ENCODE measurements at regions not wholly inside any gene's neighbourhood (a gene's known extent, or its start where the extent isn't known, plus 50 kb on each side); places are given as distances from the start of the nearest gene placed in this dataset.
"Not testable (repeated sequence)": the region's sequence is repeated elsewhere in the genome, so short reads cannot be mapped to it uniquely, and the experiment has no call there.

GRCh38 chr13:50378509-50379044 is 363.3 kb downstream of the KCNRG start:
- no peak for DNase-seq (ENCODE audit: low spot score)

- DNase-seq (ENCODE audit: low spot score) = no peak
Measured at GRCh38 chr13:50379584-50379983, 364.3 kb downstream of the KCNRG start.

GRCh38 chr13:50380905-50381304 is 365.7 kb downstream of the KCNRG start:
- no peak for DNase-seq (ENCODE audit: low spot score)

GRCh38 chr13:50382511-50382910 is 367.3 kb downstream of the KCNRG start:
- no peak for DNase-seq (ENCODE audit: low spot score)

- DNase-seq (ENCODE audit: low spot score) = no peak
Measured at GRCh38 chr13:50382951-50383350, 367.7 kb downstream of the KCNRG start.

- DNase-seq (ENCODE audit: low spot score) = no peak
Measured at GRCh38 chr13:50384724-50385123, 369.5 kb downstream of the KCNRG start.

GRCh38 chr13:50386541-50387050 is 371.4 kb downstream of the KCNRG start:
- DNase-seq (ENCODE audit: low spot score) = no peak

GRCh38 chr13:50387051-50387581 is 371.9 kb downstream of the KCNRG start:
- no peak for DNase-seq (ENCODE audit: low spot score)

- no peak for DNase-seq (ENCODE audit: low spot score)
Measured at GRCh38 chr13:50388481-50388880, 373.2 kb downstream of the KCNRG start.

GRCh38 chr13:50389726-50390125 is 374.5 kb downstream of the KCNRG start:
- DNase-seq (ENCODE audit: low spot score) = no peak

- no peak for DNase-seq (ENCODE audit: low spot score)
Measured at GRCh38 chr13:50390503-50391248, 375.4 kb downstream of the KCNRG start.

- no peak for DNase-seq (ENCODE audit: low spot score)
Measured at GRCh38 chr13:50392977-50393376, 377.7 kb downstream of the KCNRG start.

GRCh38 chr13:50393628-50394027 is 378.4 kb downstream of the KCNRG start:
- DNase-seq (ENCODE audit: low spot score) = no peak

- no peak for DNase-seq (ENCODE audit: low spot score)
Measured at GRCh38 chr13:50396001-50396400, 380.8 kb downstream of the KCNRG start.

- DNase-seq (ENCODE audit: low spot score) = not testable (repeated sequence)
Measured at GRCh38 chr13:50396618-50397017, 381.4 kb downstream of the KCNRG start.

GRCh38 chr13:50400035-50400726 is 384.9 kb downstream of the KCNRG start:
- DNase-seq (ENCODE audit: low spot score) = no peak

GRCh38 chr13:50401049-50401505 is 385.8 kb downstream of the KCNRG start:
- DNase-seq (ENCODE audit: low spot score) = no peak

- DNase-seq (ENCODE audit: low spot score) = no peak
Measured at GRCh38 chr13:50401721-50402465, 386.6 kb downstream of the KCNRG start.

GRCh38 chr13:50403311-50403710 is 388.1 kb downstream of the KCNRG start:
- DNase-seq (ENCODE audit: low spot score) = no peak

- DNase-seq (ENCODE audit: low spot score) = no peak
Measured at GRCh38 chr13:50404116-50404515, 388.9 kb downstream of the KCNRG start.

- no peak for DNase-seq (ENCODE audit: low spot score)
Measured at GRCh38 chr13:50404769-50405168, 389.5 kb downstream of the KCNRG start.

All from mesenteric fat pad (tissue), 1 donor.